Stimulated activated CD4-positive, alpha-beta T cell treated with anti-CD3 and anti-CD28 coated beads, Interleukin-4, amount 100 ng/mL, for 1 hour (primary cell): ENCODE measurements at regions not wholly inside any gene's neighbourhood (a gene's known extent, or its start where the extent isn't known, plus 50 kb on each side); places are given as distances from the start of the nearest gene placed in this dataset.
"Not testable (repeated sequence)": the region's sequence is repeated elsewhere in the genome, so short reads cannot be mapped to it uniquely, and the experiment has no call there.

Source experiments
- DNase-seq: peaks from one replicate; pipeline ENCODE4 v3.0.0-alpha.2; 2020

DNA sequence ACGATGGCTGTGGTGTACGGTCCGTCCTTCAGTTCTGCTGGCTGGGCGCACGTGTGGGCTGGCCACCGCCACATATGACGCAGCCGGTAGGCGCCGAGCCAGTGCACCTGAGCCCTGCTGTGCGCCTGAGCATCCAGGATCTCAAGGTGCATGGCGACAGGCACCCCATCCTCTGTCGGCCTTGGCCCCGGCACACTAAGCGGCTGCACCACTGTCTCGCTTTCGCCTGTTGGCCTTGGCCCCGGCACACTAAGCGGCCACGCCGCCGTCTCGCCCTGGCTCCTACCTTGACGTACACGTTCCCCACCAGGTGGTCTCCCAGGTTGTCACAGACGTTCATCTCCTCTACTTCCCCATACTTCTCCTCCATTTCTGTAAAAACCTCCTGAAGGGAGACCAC is 4034.6 kb upstream of the TPTE start:
- DNase-seq, result not testable (repeated sequence)

DNA sequence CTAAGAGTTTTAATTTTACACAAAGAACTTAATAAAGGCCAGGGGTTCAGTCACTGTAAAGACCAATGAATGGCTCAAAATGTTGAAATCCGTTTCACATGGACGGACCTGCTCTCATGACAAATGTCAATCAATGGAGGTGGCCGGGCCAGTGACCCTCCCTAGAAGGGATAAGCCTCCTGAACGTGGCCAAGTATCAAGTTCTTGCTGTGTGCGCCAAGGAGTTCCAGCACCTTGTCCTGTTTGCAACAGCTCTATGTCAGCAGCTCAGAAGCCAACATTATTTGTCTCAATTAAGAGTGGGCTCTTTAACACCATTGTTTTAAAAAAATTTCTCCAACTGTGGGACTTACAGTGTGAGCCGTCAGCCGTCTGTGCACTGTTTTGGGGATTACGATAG is 4028.7 kb upstream of the TPTE start:
- DNase-seq, result not testable (repeated sequence)

DNA sequence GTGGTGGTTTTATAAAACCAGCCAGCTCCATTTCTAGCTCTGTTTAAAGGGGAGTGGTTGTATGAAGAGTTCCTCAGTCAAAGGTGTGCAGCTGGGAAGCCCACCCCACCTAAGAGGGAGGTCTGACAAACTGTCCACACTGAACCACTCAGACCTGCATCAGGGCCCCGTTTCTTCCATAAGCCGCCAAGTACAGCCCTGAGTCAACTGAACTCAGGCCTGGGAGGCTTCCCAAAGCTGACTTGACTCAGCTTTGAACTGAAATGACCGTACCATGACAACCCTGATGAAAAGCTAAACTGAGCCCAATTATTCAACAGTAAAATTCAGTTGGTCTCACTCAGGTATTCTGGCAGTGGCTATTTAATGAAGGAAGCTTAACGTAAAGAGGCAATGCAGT is 4027.4 kb upstream of the TPTE start:
- DNase-seq, result not testable (repeated sequence)

DNA sequence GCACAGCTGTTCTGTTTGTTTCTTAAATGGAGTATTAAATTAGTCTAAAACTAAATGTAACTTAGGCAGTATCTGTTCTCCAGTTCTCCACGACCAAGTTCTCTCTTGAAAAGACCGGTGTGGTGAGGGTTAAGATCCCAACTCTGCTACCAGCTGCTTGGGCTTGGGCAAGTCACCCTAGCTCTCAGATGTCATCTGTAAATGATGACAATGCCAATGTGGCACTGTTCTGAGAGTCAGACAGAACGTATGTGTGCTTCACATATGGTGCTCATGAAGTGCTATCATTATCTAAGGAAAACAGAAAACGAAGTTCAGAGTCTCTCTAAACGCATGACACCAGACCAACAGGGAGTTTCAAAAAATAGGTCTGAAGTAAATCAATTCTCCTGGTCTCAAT is 4025.0 kb upstream of the TPTE start:
- not testable (repeated sequence) for DNase-seq

DNA sequence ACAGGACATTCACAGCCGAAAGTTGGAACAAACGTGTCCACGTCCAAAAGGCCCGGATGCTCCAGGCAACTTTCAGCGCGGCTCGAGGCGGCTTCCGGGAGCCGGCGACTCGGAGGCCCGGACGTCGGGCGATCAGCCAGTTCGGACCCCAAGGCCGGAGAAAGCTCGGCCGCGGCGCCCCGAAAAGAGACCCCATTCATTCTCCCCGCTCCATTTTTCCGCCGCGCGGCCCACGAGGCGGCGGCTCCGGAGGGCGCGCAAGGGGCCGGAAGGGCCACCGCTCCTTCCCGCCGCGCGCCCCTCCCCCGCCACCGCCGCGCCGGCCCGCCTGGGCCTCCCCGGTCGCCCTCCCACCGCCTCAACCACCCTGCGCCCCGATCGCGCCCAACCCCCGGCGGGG is 4022.7 kb upstream of the TPTE start:
- not testable (repeated sequence) for DNase-seq

DNA sequence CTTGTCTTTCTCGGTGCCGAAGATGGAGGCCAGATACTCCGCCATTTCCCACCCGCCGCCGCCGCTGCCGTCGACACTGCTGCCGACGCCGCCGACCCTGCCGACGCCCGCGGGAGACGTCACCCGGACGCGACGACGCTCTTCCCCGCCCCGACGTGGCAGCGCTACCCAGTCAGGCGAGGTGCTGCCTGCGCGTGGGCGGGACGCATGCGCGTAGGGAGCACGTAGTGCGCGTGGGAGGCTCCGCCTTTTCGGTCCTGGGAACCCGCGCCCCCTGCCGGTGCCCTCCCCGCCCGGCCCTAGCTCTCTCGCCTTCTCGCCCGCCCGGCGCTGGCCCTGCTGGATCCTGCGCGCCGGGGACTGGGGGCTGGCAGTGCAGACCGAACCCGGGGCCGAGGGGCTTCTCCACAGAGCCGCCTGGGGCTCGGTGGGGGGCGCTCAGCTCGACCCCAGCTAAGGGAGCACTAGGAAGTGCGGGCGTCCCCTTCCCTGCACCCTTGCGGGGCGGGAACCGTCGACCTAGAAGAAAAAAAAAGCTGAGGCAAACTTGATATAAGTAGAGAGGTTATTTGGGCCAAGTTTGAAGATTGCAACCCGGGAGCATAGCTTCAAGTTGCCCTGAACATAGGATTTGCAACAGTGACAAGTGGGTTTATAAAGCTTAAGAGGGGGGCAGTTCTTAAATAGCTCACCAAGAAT is 4022.1 kb upstream of the TPTE start:
- not testable (repeated sequence) for DNase-seq

DNA sequence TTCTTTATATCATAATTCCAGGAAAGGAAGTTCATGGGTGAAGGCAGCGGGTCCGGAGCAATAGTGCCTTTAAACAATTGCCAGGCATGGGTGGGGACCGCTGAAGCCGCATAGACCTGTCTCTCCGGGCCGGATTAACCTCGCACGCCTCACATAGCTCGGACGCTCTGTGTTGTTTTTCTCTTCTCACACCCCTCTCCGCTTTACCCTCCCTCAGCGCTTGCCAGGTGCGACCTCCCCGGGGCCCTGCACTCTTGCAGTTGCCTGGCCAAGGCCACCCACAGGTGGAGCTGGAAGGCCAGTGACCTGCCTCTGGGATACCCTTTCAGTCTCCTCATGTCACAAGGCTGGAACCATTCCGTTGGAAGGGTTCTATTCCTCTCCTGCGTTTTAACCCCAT is 4021.5 kb upstream of the TPTE start:
- not testable (repeated sequence) for DNase-seq

DNA sequence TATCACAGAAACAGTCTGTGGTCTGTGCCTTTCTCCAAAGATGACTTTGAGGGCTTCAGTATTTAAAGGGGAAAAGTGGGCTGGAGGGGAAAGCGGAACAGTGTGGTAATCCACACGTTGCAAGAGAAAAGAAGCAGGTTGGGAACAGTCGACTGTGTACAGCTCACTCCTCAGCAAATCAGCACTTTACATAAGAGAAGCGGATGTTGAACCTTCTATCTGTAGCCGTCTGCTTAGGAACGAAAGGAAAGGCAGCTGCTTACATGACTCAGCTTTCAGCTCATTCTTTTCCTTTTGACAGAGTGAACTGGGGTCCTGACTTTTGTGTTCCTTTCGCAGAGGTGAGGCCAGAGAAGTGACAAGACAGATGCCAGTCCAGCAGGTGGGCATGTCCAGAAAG is 4020.7 kb upstream of the TPTE start:
- not testable (repeated sequence) for DNase-seq

DNA sequence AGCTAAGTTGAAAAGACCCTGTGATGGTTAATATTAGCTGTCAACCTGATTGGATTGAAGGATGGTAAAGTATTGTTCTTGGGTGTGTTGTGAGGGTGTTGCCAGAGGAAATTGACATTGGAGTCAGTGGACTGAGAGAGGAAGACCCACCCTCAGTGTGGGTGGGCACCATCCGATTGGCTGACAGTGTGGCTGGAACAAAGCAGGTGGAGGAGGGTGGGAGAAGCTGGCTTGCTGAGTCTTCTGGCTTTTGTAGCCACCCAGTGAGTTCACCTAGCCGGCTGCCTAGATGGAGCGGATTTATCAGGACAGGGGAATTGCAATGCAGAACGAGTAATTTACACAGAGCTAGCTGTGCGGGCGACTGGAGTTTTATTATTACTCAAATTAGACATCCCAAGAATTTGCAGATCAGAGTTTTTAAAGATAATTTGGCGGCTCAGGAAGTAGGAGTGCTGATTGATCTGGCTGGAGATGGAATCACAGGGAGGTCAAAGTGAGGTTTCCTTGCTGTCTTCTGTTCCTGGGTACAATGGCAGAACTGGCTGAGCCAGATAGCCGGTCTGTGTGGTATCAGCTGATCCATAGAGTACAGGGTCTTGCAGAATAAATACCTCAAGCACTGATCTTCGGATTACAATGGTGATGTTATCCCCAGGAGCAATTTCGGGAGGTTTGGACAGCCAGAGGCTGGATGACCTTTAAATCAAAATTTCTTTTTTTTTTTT is 4015.1 kb upstream of the TPTE start:
- DNase-seq, result not testable (repeated sequence)

DNA sequence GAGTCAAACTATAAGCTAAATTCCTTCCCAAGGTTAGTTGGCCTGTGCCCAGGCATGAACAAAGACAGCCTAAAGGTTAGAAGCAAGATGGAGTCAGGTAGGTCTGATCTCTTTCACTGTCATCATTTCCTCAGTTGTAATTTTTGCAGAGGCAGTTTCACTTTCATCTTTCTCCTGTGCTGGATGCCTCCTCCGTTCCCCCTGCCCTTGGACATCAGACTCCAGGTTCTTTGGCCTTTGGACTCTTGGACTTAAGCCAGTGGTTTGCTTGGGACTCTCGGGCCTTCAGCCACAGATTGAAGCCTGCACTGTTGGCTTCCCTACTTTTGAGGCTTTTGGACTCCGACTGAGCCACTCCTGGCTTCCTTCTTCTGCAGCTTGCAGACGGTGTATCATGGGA is 4013.8 kb upstream of the TPTE start:
- DNase-seq, result not testable (repeated sequence)

DNA sequence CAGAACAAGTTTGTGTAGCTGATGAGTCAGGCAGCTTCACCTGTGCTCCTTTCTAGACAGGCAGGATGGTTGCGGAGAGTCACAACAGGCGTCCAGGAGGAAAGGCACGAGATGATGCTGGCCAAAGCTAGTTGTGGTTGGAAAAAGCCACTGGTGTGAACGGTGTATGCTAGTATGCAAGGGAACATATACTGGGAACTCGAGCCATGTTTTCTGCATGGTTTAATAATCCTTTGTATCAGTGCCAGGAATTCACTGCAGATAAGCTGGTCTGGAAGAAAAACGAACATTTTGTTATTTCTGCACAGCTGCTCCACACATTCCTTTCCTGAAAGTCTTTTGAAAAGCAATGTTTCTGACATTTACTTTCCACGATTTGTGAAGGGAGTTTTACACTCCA is 3999.6 kb upstream of the TPTE start:
- DNase-seq, result not testable (repeated sequence)

DNA sequence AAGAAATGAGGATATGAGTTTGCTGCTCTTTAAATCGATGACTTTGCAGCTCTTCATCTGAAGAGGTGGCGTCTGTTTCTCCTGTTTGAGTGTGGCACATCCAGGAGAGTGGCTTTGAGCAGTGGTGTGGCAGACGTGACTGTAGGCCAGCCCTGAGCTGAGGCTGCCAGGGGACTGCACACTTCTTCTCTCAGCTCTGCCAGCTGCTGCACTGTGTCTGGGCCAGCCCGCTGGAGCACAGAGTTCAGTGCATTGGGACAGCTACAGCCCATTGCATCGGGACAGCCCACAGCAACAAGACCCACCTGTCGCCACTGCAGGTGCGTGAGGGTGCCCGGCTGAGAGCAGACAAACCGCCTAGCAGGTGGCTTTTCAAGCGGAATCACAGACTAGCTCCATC is 3995.2 kb upstream of the TPTE start:
- not testable (repeated sequence) for DNase-seq

DNA sequence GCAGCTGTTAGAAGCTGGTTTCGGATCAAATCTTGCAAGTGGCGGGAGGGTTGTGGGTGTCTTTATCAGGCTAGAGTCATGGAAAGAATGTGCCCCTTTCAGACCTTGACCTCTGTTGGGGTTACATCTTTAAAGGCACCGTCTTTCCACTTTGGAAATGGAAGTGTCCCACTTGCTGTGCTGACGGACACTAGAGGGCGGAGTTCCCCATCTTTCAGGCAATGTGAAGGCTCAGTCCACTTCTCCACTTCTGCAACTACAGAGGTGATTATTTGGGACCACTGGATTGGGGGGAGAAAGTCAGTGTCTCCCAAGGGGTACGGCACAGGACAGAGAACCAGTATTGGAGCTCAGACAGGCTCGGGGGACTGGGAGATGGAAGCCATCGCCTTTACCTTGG is 3990.7 kb upstream of the TPTE start:
- DNase-seq, result not testable (repeated sequence)

DNA sequence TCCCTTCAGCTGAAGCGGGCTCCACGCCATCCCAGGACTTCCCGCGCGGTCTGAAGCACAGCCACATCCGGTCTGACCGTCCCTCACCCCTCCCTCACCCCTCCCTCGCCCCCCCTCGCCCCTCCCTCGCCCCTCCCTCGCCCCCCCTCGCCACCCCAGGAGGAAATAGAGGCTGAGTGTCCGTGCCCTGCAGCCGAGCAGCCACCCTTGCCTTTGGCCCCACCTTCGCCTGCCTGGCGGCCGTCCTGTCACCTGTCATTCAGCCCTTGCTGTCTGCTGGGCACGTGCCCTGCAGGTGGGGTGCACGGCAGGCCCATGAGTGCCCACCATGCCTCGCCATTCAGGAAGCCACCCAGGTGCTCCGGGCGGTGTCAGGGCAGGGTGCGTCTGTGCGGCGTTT is 3988.1 kb upstream of the TPTE start:
- not testable (repeated sequence) for DNase-seq

DNA sequence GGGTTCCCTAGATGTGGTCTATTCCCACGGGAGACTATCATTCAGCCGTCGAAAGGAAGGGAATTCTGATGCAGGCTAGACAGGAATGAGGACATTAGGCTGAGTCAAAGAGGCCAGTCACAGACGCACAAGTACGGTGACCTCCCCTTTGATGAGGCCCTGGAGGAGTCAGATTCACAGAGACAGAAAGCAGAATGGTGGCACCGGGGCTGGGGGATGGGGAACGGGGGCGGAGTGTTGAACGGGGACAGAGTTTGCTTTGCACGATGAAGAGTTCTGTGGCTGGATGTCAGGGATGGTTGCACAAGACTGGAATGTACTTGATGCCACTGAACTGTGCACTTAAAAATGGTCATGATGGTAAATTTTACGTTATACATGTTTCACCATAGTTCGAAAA is 3983.1 kb upstream of the TPTE start:
- DNase-seq, result not testable (repeated sequence)

DNA sequence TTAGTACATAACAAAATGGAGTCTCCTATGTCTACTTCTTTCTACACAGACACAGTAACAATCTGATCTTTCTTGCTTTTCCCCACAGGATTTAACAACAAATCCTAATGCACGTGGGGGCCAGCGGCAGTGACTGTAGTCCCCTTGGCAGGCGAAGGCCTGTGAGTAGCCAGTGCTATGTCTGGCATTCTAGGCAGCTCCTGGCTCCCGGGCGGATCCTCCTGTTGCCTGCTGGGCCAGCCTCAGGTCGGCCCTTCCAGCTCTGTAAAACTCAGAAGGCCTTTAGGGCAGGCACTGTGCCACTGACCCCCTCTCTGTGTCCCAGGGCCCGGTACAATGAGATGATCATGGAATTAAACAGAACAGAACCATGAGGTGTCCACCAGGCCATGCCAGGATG is 3981.7 kb upstream of the TPTE start:
- DNase-seq, result not testable (repeated sequence)

DNA sequence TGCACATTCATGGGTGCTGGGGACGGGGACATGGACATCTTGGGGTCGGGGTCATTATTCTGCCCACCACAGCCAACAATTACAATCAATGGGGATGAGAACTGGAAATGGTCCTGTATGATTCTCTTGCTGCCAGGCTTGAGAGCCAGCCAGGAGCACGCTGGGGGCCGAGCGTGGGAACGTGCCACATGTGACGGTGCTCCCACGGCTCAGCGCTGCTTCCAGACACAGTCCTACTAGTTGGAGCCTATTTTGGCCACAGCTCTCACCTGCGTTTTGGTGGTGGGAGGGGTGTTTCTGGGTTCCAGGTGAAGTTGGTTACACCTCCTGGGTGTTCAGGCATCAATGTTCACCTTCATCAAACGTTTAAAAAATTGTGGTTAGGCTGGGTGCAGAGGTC is 3980.3 kb upstream of the TPTE start:
- DNase-seq, result not testable (repeated sequence)

DNA sequence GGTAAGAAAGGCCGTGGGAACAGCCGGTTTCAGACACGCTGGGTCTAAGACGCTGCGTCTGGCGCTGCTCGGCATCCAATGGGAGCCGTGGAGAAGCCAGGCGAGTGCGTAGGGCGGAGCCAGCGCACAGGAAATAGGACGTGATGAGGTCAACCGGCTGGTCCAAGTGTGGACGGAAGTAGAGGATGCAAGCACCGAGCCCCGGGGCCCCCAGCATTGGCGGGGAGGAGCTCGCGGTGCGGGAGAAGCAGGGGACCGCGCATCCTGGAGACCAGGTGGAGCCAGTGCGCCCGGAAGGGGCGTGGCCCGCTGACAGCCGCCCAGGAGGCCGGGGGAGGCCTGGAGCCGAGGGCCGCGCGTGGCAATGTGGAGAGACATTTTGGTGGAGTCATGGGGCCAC is 3976.1 kb upstream of the TPTE start:
- DNase-seq, result not testable (repeated sequence)

DNA sequence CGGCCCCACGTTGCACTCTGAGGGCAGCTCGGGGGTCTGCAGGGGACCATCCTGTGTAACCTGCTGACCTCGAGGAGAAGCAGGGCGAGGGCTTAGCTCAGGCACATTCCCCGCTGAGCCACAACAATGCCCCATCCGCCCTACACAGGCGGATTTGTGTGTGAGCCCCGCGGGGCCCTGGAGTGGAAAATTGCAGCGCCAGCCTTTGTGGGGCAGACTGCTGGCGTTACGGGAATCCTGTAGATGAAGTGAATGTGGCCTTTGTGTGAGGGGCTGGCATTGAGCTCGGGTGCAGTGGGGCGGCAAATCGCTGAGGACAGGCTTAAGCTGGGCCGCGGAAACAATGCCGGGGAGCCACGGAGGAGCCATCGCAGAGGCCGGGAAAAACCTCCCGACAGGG is 3970.3 kb upstream of the TPTE start:
- DNase-seq, result not testable (repeated sequence)

DNA sequence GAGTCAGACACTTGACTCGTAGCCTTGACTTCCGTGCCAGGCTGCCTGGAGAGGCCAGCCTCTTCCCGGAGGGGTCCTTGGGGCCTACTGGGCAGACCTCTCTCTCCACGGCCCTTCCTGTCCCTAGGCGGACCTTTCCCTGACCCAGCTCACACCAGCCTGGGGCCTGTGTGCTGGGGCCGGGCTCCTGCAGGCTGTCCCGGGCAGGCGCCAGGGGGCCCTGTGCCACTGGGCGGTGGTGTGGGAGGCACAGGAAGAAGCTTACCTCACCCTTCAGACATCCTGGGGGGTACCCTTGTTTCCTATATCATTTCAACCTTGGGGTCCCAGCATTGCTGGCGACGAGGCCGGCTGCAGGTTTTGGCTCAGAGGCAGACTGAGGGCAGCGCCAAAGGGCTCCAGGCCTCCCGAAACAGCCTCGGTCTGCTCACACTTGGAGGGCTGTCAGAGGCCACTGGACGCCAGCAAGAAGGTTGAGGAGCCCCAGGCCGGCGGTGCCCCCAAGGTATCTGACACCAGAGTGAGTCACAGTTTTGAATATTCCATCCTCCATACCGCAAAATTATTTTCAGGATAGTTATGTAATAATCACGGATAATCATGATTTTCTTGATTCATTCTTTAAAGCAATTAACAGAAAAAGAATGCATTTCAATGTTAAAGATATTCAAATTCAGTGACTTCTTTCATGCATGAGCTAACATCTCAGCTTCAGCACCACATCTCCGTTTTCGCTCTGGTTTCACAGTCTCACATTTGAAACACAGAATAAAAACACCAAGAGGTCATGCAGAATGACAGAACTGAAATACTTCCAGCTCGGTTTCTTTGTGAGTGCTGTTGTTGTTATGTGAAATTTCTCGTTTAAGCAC is 3967.6 kb upstream of the TPTE start:
- DNase-seq, result not testable (repeated sequence)

DNA sequence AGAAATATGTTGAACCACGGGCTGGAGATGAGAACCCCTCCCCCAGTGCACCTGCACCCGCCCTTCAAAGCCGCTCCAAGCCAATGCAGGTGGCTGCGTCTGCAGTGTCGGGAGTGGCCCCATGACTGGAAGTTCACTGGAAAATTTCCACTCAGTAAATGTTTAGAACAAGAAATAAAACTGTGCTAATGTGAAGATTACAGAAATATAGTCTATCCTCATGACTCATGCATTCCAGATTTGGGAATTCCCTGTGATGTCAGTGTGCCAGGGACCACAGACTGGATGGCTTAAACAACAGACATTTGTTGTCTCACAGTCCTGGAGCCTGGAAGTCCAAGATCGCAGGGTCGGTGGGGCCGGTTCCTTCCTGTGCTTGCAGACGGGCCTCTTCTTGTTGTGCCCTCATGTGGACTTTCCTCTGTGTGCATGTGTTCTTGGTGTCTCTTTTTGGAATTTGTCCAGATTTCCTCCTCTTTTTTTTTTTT is 3967.0 kb upstream of the TPTE start:
- DNase-seq, result not testable (repeated sequence)

DNA sequence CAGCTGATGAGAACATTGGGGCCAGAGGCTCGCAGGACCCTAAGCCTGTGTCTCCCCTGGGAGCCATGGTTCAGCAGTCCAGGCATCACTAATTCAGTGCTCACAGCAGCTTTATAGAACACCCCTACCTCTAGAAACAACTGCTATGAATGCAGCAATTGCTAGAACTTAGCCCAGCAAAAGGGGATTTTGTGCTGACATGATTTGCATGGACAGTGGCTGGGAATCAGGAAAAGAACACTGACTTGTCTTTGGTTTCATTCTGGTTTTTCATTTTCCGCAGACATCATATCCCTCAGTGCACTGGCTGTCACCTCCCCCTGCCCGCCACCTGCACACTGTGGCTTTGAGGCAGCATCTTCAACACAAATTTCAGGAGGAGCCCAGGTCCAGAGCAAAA is 3964.9 kb upstream of the TPTE start:
- DNase-seq, result not testable (repeated sequence)

DNA sequence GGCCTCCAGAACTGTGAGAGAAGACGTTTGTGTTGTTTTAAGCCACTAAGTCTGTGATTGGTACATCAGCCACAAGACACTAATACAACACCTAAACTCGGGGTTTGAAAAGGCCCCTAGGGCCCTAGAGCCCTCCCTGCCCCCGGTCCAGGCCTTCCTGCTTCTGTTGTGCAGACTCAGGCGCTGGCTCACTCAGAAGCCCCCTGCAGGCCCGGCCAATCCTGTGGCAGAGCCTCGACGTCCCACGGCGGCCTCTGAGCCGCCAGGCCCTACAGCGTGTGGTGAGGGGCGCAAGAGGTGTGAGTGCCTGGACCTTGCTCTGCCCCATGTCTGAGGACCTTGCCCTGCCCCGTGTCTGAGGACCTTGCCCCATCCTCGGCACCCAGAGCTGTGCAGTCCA is 3964.0 kb upstream of the TPTE start:
- DNase-seq, result not testable (repeated sequence)
